Panc1 (cell line): ENCODE measurements at regions not wholly inside any gene's neighbourhood (a gene's known extent, or its start where the extent isn't known, plus 50 kb on each side); places are given as distances from the start of the nearest gene placed in this dataset.

Experiments
- ATAC-seq: fragments of 200-7000 bp; cut with Tn5 transposase; 2 replicates; pipeline ENCODE4 v1.9.1; 2020; ENCODE audit warnings: mild to moderate bottlenecking, moderate library complexity
- BruUV-seq: library from RNA; stranded (reverse); fragments of 400-500 nt; replicated peaks from 2 replicates; lab custom pipeline; 2021; lab: Mats Ljungman, UMichigan
- CTCF ChIA-PET: fragments of 300-600 bp; sonication (Branson Sonifier 250); formaldehyde crosslinking; loops from one replicate; lab custom pipeline; 2022; ENCODE audit warnings: antibody characterized with exemption; lab: Charles Lee
- POLR2A ChIA-PET: fragments of 300-600 bp; sonication (Branson Sonifier 250); formaldehyde crosslinking; loops from one replicate; lab custom pipeline; 2022; ENCODE audit warnings: antibody characterized with exemption; lab: Charles Lee
- DNase-seq: peaks from one replicate; pipeline ENCODE4 v3.0.0-alpha.2; 2010; ENCODE audit warnings: low read depth, low spot score
- H3K27ac ChIP-seq: 2 replicates; pipeline ENCODE4 v1.5.1; 2011; ENCODE audit warnings: mild to moderate bottlenecking, low read length, inconsistent platforms
- H3K27me3 ChIP-seq: fragments of 200-500 bp; sonication (Bioruptor generic); 2 replicates; pipeline ENCODE4 v1.6.0; 2014; ENCODE audit warnings: low read length, inconsistent platforms; ENCODE audit not compliant: control insufficient read depth, insufficient read depth
- H3K36me3 ChIP-seq: fragments of 200-500 bp; sonication (Bioruptor generic); 2 replicates; pipeline ENCODE4 v1.5.1; 2014; ENCODE audit warnings: inconsistent platforms, mild to moderate bottlenecking, low read length, moderate library complexity; ENCODE audit not compliant: control insufficient read depth, insufficient read depth
- H3K4me1 ChIP-seq: 2 replicates; pipeline ENCODE4 v1.5.1; 2011; ENCODE audit warnings: inconsistent platforms, mild to moderate bottlenecking, low read length, moderate library complexity; ENCODE audit not compliant: control insufficient read depth, insufficient read depth
- H3K4me3 ChIP-seq, 2 experiments: 2 replicates each; pipeline ENCODE4 v1.5.1; 2011 to 2012; ENCODE audit warnings: low read depth in 2 of 2, low read length in 2 of 2, mild to moderate bottlenecking in 2 of 2, inconsistent platforms in 1 of 2, moderate library complexity in 1 of 2
- H3K9me3 ChIP-seq: fragments of 200-500 bp; sonication (Bioruptor generic); 2 replicates; pipeline ENCODE4 v1.5.1; 2014; ENCODE audit warnings: low read depth, mild to moderate bottlenecking, inconsistent platforms, low read length, moderate library complexity; ENCODE audit not compliant: control insufficient read depth, insufficient read depth
- POLR2AphosphoS5 ChIP-seq: IDR thresholded peaks from 2 replicates; pipeline ENCODE4 v1.6.1; 2012; ENCODE audit warnings: mild to moderate bottlenecking, low read depth, low read length, moderate library complexity
- SIN3A ChIP-seq: IDR thresholded peaks from 2 replicates; pipeline ENCODE4 v1.6.1; 2012; ENCODE audit warnings: low read depth, mild to moderate bottlenecking, low read length, moderate library complexity, borderline replicate concordance; ENCODE audit not compliant: insufficient read depth
- TCF7L2 ChIP-seq: IDR thresholded peaks from 2 replicates; pipeline ENCODE4 v1.6.1; 2011; ENCODE audit warnings: mild to moderate bottlenecking, low read depth, low read length, inconsistent platforms
- in situ Hi-C: cut with HindIII; loops from 2 replicates; pipeline ENCODE4 v1.10.0; 2016; ENCODE audit warnings: low sequenced_read_pairs, low pct_unique_long_range_greater_than_20kb
- intact Hi-C: fragments of 100-400 bp; cut with micrococcal nuclease; formaldehyde crosslinking; loops from one replicate; pipeline ENCODE4 v1.10.0; 2022; ENCODE audit not compliant: unreplicated experiment
- TF ChIP-seq, protein P1 (sequence below), 2 experiments: IDR thresholded peaks; 2 replicates each; pipeline ENCODE4 v1.6.1; 2011 to 2012; ENCODE audit warnings: low read depth in 2 of 2, control low read depth in 1 of 2, low read length in 1 of 2, mild to moderate bottlenecking in 1 of 2, moderate library complexity in 1 of 2; ENCODE audit not compliant: insufficient read depth in 1 of 2
- TF ChIP-seq, protein P2 (sequence below): fragments of 450-650 bp; IDR thresholded peaks from 2 replicates; pipeline ENCODE4 v1.5.1; 2017; ENCODE audit warnings: mild to moderate bottlenecking

DNA sequence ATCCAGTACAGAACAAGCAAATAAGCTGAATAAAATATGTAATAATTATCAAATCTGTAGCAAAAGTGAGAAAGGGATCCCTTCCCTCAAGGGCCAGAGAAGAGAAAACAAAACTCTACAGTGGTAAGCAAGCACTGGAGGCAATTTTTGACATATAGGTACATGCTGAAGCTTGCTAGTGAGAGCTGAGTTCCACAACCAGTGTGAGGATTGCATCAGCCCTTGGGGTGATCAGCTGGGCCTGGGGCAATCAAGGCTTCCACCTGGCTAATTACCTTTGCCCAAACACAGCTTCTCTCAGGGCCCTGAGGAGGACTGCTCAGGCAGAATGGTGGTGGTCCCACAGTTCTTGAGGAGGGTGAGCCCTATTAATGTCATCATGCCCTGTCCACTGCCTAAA is 134.4 kb upstream of the DLX6 start:
- POLR2A ChIA-PET: no interaction called here
- intact Hi-C loops: no loop called here
- DNase-seq: no peak

DNA sequence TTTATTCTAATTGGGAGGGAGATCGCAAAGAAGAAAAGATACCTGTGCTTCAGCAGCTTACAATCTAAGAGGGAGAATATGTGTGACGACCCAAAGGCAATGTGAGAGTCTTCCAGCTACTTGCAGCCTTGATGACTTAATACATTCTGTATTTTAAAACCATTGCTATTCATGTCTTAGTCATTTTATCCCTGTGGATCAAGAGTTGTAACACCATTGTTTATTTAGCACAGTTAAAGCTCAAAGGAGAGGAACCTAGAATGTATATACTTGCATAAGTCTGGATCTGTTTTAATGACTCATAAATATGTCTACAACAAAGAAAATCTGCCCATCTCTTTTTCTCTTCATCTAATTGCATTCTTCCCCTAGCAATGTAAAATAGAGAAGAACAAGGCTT is 117.9 kb upstream of the DLX6 start:
- intact Hi-C loops (no loop called here), in situ Hi-C loops (no loop called here)
- no TSS peak for BruUV-seq
- Histone ChIP-seq H3K27ac (no peak overlapping the region), H3K36me3 (no peaks in the 10 kb centered on the region), H3K9me3 (no peaks in the 10 kb centered on the region), H3K4me1 (no peaks in the 10 kb centered on the region), H3K27me3 (no peaks in the 10 kb centered on the region), H3K4me3 (no peak overlapping the region)
- TF ChIP-seq, protein P1, sequence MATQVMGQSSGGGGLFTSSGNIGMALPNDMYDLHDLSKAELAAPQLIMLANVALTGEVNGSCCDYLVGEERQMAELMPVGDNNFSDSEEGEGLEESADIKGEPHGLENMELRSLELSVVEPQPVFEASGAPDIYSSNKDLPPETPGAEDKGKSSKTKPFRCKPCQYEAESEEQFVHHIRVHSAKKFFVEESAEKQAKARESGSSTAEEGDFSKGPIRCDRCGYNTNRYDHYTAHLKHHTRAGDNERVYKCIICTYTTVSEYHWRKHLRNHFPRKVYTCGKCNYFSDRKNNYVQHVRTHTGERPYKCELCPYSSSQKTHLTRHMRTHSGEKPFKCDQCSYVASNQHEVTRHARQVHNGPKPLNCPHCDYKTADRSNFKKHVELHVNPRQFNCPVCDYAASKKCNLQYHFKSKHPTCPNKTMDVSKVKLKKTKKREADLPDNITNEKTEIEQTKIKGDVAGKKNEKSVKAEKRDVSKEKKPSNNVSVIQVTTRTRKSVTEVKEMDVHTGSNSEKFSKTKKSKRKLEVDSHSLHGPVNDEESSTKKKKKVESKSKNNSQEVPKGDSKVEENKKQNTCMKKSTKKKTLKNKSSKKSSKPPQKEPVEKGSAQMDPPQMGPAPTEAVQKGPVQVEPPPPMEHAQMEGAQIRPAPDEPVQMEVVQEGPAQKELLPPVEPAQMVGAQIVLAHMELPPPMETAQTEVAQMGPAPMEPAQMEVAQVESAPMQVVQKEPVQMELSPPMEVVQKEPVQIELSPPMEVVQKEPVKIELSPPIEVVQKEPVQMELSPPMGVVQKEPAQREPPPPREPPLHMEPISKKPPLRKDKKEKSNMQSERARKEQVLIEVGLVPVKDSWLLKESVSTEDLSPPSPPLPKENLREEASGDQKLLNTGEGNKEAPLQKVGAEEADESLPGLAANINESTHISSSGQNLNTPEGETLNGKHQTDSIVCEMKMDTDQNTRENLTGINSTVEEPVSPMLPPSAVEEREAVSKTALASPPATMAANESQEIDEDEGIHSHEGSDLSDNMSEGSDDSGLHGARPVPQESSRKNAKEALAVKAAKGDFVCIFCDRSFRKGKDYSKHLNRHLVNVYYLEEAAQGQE (IDR thresholded peaks at IDR 0.05; ENCODE audit: insufficient read depth in 1 of 2, low read depth in 2 of 2, low read length in 1 of 2): no peak
- no peak for TF ChIP-seq TCF7L2
- TF ChIP-seq SIN3A: no peak
- TF ChIP-seq POLR2AphosphoS5: no peak
- TF ChIP-seq, protein P2, sequence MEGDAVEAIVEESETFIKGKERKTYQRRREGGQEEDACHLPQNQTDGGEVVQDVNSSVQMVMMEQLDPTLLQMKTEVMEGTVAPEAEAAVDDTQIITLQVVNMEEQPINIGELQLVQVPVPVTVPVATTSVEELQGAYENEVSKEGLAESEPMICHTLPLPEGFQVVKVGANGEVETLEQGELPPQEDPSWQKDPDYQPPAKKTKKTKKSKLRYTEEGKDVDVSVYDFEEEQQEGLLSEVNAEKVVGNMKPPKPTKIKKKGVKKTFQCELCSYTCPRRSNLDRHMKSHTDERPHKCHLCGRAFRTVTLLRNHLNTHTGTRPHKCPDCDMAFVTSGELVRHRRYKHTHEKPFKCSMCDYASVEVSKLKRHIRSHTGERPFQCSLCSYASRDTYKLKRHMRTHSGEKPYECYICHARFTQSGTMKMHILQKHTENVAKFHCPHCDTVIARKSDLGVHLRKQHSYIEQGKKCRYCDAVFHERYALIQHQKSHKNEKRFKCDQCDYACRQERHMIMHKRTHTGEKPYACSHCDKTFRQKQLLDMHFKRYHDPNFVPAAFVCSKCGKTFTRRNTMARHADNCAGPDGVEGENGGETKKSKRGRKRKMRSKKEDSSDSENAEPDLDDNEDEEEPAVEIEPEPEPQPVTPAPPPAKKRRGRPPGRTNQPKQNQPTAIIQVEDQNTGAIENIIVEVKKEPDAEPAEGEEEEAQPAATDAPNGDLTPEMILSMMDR: no peak
- ChIA-PET POLR2A (no interaction called here), CTCF (no interaction called here)
- no peak for ATAC-seq
- DNase-seq: no peak

More for the DNA sequence above, 134.4 kb upstream of the DLX6 start:
- BruUV-seq: no TSS peak
- no peaks in the 10 kb centered on the region for H3K4me1 ChIP-seq
- H3K36me3 ChIP-seq: no peaks in the 10 kb centered on the region
- ATAC-seq: no peak
- H3K27me3 ChIP-seq: no peaks in the 10 kb centered on the region
- CTCF ChIA-PET: no interaction called here
- no peak overlapping the region for H3K4me3 ChIP-seq
- TF ChIP-seq SIN3A (no peak), POLR2AphosphoS5 (no peak), TCF7L2 (no peak)
- TF ChIP-seq, protein P2: no peak
- TF ChIP-seq, protein P1 (IDR thresholded peaks at IDR 0.05; ENCODE audit: insufficient read depth in 1 of 2, low read depth in 2 of 2, low read length in 1 of 2): no peak
- in situ Hi-C loops: no loop called here
- H3K27ac ChIP-seq: no peak overlapping the region
- no peaks in the 10 kb centered on the region for H3K9me3 ChIP-seq
